SH-SY5Y (cell line): ENCODE measurements at regions not wholly inside any gene's neighbourhood (a gene's known extent, or its start where the extent isn't known, plus 50 kb on each side); places are given as distances from the start of the nearest gene placed in this dataset.

ENCODE experiments used
- GATA2 ChIP-seq: IDR thresholded peaks from 2 replicates; pipeline ENCODE4 v1.6.1; 2011; ENCODE audit warnings: mild to moderate bottlenecking, low read depth, low read length
- GATA3 ChIP-seq: IDR thresholded peaks from 2 replicates; pipeline ENCODE4 v1.6.1; 2011; ENCODE audit warnings: low read depth, mild to moderate bottlenecking, low read length, moderate library complexity

DNA sequence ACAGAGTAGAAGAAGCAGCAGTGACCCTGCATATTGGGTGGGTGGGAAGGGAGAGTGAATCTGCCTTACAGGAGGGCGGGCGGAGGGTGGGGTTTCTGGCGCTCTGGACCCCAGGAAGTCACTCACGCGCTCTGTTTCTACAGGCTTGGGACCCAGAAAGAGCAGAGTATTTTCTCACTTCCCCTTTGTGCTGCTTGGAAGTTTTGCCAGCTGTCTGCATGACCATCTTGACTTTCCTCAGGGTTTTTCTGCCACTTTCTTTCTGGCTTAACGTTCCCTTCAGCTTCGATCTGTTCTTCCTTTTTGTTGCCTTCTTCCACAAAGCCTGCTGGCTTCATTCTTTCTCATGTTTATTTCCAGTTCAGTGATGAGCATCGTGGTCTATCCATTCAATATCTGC lies 383.1 kb downstream of the GALR1 start:
- no peak for TF ChIP-seq GATA3
- TF ChIP-seq GATA2, result no peak
